ENCODE measurements at regions not wholly inside any gene's neighbourhood (a gene's known extent, or its start where the extent isn't known, plus 50 kb on each side); places are given as distances from the start of the nearest gene placed in this dataset.
"Not testable (repeated sequence)": the region's sequence is repeated elsewhere in the genome, so short reads cannot be mapped to it uniquely, and the experiment has no call there.

DNA sequence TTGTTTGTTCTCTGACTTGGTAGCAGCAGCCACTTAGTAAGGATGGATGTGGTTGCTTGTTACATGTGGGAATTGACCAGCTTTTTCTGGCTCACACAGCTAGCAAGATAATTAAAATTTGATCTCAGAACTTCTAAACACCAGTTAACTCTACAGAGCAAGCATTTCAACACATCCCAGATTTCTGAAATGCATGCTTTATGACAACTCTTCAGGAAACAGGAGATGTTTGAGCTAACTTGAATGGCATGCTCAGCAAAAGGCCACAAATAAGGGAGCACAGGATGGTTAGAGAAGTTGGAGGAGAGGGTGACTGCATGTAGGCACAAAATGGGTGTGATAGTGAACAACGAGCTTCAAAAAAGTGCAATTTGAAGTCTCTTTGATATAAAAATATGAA lies 167.1 kb upstream of the SPRY2 start:
- DNase-seq = no peak

DNA sequence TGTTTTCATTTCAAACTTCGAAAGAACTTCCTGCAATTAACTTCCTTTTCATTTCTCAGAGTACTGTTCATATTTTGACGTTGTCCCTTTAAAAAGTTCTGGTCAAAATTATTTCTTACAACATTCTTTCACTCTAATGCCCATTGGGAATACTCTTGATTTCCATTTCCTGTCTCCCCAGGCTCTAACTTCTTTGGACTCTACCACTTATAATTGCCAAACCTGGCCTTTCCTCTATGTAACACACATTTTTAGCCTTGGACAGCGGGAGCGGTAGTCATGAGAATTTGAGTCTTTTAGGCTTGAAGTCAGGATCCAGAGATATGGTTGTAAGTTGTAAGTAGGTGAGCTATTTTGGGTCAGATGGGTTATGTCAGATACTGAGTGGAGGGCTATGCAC lies 163.5 kb upstream of the SPRY2 start:
- no peak for DNase-seq

DNA sequence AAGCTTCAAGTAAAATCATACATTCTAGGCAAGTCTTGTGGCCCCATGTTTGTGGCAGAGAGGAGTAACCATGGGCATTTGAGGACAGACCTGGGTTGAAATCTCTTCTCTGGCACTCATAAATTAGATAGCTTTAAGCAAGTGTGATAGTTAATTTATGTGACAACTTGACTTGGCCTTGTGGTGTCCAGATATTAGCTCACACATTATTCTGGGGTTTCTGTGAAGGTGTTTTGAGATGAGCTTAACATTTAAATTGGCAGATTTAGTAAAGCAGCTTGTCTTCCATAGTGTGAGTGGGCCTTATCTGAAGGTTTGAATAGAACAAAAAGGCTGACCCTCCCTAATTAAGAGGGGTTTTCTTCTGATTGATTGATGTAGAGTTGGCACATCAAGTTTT lies 161.4 kb upstream of the SPRY2 start:
- no peak for DNase-seq

DNA sequence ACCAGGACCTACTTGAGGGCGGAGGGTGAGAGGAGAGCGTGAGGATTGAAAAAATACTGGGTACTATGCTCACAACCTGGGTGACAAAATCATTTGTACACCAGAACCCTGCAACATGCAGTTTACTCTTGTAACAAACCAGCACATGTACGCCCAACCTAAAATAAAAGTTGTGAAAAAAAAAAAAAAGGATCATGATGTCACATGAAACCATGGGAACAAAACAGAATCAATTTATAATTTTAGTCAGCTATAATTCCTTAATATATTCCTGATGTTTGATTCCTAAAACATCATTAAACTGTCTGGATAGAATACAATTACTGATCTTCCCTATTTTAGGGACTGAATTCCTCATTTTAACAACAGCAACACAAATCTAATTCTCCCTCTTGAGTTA lies 160.6 kb upstream of the SPRY2 start:
- DNase-seq = no peak

DNA sequence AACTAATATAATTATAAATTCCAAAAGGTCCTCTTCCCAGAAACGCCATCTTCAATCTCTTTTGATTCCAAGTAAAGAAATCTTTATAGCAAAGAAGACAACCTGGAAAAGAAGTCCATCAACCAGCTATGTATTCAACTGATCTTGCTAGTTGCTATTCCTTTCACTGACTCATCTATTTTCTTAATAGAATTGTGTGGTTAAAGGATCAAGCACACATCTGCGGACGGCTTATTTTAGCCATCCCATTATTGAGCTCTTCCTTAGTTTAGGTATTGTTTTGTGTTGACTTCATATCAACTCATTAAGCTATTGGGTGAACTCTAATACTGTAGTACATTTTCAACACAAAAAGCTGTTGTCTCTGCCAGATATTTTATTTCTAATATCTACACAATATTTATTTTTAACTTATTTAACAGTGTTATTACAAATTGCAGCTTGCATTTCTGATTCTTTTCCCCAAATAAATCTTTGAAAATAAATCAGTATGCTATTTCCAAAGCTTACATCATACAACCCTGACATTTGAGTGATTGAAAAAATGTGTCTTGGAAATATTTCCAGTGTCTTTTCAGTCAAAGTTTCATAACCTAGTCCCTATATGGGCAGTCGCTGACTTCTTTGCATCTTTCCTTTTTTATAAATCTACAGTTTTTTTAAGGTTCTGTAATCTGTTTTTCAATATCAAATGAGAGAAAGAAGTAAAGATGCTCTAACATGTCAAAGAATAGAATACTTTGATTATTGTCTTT lies 158.8 kb upstream of the SPRY2 start:
- no peak for DNase-seq

DNA sequence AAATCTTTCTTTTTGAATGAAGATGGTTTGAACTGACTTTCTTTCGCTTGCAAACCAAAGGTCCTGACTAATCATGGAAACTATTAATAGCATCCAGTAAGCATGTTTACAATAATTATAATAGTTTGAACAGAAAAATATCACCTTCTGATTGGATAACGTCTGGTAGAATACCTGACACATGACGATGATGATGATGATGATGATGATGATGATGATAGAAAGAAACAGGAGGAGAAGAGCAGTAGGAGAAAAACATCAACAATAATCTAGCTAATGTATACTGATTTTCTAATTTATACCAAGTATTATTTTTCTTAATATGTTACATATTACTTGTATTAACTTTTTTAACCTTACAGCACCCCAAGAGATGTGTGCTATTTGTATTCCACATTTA lies 157.5 kb upstream of the SPRY2 start:
- no peak for DNase-seq

DNA sequence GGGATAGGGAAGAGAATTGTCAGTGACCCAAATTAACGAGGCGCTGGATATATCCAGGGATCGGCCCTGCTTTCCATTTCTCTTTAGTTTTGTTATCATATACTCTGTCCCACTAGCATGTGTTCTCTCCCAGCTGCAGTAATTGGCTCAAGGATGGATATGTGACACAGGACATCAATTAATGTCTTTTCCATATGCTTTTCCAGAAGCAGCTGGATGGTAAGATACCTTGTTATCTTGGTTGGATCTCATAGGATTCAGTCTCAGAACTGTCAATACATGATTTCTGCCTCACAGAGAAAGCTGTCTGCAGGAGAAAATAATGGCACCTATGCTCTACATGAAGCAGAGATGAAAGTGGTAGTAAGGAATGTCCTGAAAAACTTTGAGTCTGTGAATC lies 157.1 kb upstream of the SPRY2 start:
- DNase-seq = no peak

DNA sequence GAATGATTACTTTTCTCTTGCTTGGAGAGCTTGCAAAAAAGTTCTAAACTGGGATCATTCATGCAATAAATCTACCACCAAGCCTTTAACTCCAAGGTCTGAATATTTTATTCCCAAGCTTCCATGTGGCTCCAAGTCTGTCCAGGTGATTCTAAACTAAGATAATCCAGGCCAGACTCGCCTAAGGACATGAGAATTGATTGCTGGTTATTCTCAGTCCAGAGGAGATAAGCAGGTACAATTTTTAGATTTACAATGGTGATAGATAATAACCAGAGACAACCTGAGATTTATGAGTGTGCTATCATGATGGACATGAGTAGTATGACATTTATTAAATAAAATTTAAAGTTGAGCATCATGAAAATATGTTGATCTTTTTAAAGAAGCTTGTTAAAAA lies 156.5 kb upstream of the SPRY2 start:
- no peak for DNase-seq

DNA sequence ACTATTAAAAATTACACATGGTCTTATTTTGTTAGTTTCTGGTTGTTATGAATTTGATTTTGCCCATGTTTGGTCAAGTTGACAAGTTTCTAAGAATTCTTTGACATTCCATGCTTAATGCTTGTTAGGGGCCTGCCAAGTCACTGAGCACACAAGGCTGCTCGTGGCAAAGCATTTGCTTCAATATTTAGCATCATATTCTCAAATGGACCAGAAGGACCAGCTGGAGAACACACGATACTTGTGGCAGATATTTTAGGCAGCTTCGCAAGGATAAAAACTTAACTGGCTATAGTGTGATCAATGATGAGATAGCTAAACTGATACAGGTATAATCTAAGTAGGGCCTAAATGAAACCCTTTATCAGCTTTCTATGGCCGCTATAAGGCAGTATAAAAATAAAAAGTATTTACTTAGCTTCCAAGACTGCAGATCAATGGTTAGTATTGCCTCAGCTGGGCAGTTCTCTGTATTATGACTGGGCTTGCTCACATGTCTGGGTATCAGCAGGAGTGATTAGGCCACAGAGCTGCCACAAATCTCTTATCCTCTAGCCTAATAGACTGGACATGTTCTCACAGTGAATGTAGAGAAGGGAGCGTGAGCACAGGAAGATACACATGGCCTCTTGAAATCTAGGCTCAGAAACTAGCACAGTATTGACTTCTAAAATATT lies 155.9 kb upstream of the SPRY2 start:
- no peak for DNase-seq

DNA sequence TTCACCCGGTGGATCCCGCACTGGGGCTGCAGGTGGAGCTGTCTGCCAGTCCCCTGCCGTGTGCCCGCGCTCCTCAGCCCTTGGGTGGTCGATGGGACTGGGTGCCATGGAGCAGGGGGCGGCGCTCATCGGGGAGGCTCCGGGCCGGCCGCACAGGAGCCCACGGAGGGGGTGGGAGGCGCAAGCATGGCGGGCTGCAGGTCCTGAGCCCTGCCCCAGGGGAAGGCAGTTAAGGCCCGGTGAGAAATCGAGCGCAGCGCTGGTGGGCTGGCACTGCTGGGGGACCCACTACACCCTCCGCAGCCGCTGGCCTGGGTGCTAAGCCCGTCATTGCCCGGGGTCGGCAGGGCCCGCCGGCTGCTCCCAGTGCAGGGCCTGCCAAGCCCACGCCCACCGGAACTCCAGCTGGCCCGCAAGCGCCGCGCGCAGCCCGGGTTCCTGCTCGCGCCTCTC lies 149.6 kb upstream of the SPRY2 start:
- DNase-seq = not testable (repeated sequence)

DNA sequence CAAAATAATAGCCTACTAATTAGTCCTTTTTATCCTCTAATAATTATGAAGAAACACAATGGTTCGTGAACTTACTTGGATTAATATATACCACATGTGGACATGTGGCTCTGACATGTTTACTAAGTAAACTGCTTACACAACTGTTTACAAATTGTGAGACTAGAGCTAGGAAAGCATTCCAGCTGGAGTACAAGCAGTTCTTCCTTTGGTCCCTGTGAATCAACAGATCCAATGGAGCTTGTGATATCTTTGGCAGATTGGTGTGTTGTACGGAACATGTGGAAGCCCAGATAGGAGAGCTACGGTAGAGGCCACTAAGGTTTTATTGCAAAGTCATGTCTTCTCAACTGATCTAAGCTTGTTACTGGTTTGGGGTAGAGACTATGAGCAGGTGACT lies 145.5 kb upstream of the SPRY2 start:
- DNase-seq = no peak

DNA sequence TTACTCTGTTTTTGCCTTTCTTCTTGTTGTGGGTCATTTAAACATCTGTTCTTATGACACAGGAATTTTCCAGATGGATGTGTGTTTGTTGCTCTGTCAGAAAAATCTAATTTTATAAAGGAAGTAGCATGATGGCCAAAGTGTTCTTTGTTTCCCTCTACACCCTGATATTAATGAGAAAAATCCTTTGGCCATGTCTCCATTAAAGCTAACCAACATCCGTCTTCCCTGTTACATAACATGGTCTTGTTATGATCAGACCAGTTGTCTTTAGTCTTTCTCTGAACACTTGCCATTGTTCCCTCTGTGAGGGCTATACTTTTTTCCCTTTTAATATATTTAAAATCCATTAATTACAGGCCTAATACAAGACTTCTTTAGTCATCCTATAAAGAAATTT lies 142.2 kb upstream of the SPRY2 start:
- DNase-seq = no peak

DNA sequence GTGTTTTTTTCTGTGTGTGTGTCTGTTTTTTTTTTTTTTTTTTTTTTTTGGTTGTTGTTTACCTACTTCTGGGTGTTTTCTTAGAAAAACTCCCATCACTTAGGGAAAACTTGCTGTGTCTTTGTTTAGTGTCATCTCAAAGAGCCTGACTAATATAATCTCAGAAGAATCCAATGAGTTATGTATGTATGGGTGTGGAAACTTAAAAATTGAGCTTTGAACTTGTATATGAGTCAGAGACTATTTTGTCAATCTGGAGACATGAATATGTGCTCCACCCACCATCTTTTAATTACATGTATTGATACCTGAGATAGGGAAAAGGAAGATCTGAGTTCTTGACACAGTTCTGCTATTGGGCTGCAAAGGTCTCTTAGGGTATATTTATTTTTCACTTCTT lies 140.7 kb upstream of the SPRY2 start:
- no peak for DNase-seq

DNA sequence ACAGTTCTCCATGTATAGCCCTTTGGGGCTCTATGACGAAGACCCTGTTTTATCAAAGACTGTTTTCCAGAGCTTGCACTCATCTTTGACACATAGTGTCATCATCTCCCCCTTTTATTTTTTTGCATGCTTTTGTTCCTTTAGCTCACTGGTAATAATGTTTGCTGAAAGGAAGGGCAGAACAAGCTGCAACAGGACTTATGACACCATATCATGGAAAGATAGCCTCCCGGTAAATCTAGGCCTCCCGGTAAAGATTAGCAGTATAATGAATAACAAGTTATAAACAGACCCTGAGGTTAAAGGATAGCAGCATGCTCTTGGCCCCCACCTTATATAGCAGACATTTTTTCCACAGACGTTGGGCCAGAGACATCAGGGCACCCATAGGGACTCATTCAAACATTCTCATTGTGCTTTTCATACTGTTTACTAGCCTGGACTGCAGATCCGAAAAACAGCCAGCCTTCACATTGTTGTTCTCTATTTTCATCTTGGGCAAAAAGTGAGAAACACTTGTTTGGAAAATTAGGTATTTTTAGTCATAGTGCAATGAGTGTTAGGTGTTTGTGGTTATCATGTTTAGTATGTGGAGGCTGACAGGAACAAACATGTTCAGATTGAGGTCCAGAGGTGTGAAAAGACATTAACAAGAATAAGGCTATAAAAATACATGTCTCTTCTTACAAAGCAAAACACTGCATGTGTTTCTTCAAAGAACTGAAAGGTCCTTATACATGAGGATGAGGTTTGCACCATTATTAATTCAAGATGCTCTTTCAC lies 136.9 kb upstream of the SPRY2 start:
- no peak for DNase-seq

DNA sequence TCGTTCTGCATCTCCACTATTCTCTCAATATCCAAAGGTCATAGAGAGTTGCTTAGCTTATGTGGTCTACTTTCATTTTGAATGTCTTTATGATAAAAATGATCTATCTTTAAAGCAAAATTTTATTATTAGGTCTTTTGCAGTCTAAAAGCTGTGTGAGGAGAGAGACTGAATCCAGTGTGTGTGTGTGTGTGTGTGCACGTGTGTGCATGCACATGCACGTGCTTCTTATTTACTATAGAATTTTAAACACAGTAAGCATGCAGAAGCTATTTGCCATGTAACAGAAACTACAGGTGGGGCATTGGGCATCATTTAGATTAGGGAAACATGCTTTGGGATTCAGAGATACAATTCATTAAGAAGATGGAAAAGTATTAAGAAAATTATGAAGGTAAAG lies 136.0 kb upstream of the SPRY2 start:
- no peak for DNase-seq

DNA sequence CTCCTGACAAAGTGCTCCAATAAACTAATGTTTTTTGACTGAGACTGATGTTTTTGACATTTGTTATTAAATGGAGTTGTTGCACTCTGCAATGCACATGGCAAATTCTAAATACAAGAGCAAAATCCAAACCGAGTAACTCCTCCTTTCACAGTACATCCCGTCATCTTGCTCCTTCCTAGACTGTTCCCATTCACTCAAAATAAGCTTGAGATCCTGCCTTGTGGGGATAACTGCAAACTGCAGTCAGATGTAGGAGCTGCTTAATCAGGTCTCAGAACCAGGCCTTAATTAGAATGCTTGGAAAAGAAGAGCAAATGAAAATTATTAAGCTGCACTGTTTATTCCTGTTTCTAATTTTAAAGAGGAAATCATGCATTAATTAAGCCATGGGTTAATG lies 134.8 kb upstream of the SPRY2 start:
- DNase-seq = no peak

DNA sequence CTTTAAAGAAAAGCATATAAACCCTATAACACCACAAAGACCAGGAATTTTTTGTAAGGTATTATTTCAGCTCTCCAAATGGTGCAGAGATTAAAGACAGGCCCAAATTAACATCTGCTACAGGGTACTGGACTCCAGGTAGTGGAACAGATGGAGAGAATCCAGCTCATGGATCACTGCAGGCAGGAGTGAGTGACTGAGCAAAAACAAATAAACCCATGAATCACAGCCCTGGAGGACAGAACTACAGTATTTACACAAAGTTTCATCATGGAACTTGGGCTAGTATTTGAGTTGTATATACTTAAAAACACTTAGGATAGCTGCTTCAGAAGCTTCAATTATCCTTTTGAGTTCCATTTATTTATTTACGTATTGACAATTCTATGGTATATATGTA lies 132.8 kb upstream of the SPRY2 start:
- DNase-seq = no peak

DNA sequence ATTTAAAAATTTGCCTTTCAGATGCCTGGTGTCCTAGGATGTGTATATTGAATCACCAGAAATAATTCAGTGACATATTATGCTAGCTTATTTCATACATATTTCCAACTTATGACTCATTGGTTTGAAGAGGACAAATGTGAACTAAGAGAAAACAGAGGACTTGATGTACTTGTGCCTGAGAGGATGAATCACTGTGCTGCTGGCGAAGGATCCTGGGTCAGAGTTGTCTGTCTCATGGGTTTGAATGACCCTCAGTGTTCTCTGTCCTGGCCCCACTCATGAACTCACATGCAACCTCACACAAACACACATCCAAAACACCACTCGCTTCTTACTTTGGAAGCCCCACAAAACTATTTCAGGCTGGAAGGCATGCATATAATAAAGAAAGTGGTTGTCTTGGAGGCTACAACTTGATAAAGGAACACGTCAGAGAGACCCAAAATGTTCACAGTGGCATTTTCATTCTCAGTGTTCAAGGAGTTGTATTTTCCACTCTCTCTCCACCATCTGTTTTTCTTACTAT lies 129.0 kb upstream of the SPRY2 start:
- peak; percentile 66 to 88 (median 87) for DNase-seq

DNA sequence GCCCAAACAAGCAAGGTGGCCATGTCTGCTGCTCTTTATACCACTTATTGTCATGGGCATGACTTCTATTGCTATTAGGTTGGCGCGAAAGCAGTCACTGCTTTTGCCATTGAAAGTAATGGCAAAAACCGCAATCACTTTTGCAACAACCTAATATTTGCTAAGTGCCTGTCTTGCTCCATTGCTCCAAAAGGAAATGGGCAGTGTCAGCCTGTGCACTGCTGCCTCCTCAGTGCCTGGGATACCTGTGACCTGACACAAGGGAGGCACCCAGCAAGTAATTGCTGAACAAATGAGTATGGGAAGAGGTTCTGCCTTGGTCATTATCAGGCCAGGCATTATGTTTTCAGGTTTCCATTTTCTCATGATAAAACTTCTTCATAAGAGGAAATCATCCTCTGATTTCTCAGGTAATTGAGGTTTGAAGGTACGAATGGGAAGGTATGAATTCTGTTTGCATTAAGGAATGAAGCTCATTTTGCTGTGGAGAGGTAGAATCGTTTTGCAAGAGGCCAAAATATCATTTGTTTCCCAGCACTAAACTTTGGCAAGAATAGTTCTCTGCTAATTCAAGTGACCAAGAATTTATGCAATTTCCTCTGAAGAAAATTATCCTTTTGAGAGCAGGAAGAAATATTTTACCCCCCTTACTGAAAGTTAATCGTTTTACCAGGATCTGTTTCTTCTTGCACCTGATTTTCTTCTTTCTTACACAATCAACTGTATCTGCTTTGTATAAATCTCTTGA lies 128.4 kb upstream of the SPRY2 start:
- DNase-seq = no peak

DNA sequence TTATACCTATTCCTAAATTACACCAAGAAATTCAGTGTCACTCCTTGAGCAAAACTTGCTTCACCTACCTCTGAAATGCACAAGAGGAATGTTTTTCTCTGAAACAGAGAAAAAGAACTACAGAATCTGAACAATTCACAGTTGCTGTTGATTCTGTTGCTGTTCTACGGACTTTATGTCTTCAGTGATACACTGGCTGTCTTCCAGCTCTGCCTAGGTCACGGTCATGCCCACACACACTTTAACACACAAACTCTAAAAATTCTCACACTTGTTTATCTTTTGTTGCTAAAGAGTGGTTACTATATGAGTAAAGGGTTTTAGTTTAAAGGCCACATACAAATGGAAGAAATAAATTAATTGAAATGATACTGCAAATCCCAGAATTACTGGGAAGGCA lies 124.4 kb upstream of the SPRY2 start:
- no peak for DNase-seq

DNA sequence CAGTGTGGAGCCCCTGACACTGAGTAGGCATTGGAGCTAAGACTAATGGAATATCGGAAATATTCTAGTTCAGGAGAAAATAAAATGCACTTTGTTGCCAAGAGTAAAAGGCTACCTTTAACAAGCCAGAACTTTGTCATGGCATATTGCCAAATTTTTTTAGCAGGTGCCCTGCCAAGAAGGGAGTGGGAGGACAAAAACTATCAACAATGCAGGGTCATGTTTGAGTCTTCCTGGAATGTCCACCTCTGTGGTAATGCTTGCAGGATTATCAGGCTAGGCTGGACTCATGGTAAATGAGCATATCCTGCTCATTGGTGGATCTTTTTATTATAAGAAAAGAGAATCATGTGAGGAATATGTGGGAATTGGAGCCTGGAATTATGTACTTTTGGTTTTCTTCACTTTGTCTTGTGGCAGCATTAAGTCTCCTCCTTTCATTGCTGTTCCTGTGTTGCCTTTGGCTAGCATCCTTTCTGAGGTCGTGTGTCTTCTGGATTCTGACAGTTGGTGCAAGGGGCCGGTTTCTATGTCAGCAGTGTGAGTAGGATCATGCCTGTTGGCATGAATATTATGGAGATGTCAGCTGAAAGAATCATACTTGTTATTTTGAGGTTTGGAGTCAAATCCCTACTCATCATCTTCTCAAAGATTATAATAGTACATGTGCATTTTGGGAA lies 122.9 kb upstream of the SPRY2 start:
- DNase-seq = no peak

DNA sequence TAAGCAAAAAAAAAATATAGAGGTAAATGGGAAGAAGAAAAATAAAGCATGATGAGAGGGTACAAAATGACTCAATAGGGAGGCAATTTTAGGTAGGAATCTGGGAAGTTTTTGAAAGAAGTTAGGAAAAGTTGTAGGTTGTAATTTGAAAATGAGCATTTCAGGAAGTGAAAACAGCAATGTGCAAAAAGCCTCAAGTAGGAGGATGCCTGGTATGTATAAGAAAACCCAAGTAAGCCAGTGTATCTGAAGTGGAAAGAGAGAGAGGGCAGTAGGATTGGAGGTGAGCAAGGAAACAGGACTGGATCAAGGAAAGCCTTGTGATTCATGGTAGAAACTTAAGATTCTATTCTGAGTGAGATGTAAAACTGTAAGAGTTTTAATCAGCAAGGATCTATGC lies 121.6 kb upstream of the SPRY2 start:
- DNase-seq = peak in 2 of 3 donors; percentile 27 to 29
